ENCODE measurements at regions not wholly inside any gene's neighbourhood (a gene's known extent, or its start where the extent isn't known, plus 50 kb on each side); places are given as distances from the start of the nearest gene placed in this dataset.

DNA sequence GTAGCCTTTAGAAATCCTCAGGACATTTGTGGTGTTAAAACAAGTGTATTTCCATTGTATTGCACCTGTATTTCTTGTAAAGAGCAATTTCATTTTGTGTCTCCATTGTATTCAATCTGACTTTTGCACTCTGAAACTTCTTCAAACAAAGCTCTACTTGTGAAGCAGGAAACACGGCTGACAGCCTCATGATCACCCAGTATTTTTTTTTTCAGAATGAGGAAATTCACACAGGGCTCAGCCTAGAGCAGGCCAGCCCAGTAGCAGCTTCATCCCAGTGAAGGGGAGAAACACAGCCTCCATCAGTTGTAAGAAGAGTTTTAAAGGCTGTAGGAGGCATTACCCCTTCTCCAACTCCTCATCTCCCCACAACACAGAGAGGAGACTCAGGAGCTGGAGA is 175.9 kb upstream of the KLHL29 start:
- no peaks in the 10 kb centered on the region for H3K79me2 ChIP-seq (ENCODE audit: control insufficient read depth, low read length)
- no peak overlapping the region for H3K4me3 ChIP-seq (ENCODE audit: low read length)
- no peaks in the 10 kb centered on the region for H3K27me3 ChIP-seq (ENCODE audit: control insufficient read depth, low read length)
- H3F3A ChIP-seq (ENCODE audit: control insufficient read depth, insufficient read depth): no peaks in the 10 kb centered on the region
- H4K20me1 ChIP-seq (ENCODE audit: control insufficient read depth, insufficient read depth, low read depth, low read length): no peaks in the 10 kb centered on the region
- no peak overlapping the region for H3K27ac ChIP-seq (ENCODE audit: low read depth, low read length)
- no peaks in the 10 kb centered on the region for H3K9me2 ChIP-seq (replicated peaks; ENCODE audit: control insufficient read depth, low read length)
- no peaks in the 10 kb centered on the region for H3K9me3 ChIP-seq (ENCODE audit: control insufficient read depth, insufficient read depth, low read length)
- TF ChIP-seq EZH2phosphoT487 (IDR thresholded peaks at IDR 0.05; ENCODE audit: borderline replicate concordance, low read length): no peak
- TF ChIP-seq, protein P1, sequence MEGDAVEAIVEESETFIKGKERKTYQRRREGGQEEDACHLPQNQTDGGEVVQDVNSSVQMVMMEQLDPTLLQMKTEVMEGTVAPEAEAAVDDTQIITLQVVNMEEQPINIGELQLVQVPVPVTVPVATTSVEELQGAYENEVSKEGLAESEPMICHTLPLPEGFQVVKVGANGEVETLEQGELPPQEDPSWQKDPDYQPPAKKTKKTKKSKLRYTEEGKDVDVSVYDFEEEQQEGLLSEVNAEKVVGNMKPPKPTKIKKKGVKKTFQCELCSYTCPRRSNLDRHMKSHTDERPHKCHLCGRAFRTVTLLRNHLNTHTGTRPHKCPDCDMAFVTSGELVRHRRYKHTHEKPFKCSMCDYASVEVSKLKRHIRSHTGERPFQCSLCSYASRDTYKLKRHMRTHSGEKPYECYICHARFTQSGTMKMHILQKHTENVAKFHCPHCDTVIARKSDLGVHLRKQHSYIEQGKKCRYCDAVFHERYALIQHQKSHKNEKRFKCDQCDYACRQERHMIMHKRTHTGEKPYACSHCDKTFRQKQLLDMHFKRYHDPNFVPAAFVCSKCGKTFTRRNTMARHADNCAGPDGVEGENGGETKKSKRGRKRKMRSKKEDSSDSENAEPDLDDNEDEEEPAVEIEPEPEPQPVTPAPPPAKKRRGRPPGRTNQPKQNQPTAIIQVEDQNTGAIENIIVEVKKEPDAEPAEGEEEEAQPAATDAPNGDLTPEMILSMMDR (IDR thresholded peaks at IDR 0.05; ENCODE audit: low read depth, low read length, poor library complexity, severe bottlenecking): no peak
- H3K4me1 ChIP-seq (ENCODE audit: control insufficient read depth, low read length): no peaks in the 10 kb centered on the region
- no peaks in the 10 kb centered on the region for H3K36me3 ChIP-seq (ENCODE audit: control insufficient read depth, low read length)
- H3K4me2 ChIP-seq (ENCODE audit: low read length): no peak overlapping the region

DNA sequence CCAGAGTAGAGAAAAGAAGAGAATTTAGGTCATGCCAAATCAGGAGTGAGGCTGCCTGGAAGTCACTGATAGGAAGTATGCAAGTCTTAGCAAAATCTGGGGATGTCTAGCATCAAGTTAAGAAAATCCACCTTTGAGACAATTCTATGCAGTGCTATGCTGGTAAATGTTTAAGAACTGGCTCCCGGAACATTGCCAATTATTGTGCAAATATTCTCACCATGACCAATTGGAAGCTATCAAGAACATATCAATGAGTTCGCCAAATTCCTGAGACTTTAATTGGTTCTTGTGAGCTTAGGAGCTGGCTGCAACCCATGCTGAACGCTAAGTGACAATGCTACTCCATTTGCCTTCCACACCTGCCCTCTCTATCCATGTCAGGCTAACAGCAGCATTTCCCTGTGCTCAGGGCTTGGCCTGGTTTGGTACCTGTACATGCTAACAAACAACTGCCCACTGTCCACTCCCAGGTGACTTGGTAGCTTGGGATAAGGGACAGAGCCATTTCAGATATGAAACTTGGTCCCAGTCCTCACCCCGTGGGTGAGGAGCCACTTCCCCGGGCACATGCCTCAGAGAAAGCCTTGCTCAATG is 172.9 kb upstream of the KLHL29 start:
- TF ChIP-seq EZH2phosphoT487 (IDR thresholded peaks at IDR 0.05; ENCODE audit: borderline replicate concordance, low read length): no peak
- TF ChIP-seq, protein P1 (IDR thresholded peaks at IDR 0.05; ENCODE audit: low read depth, low read length, poor library complexity, severe bottlenecking): no peak
- H3K27ac ChIP-seq (ENCODE audit: low read depth, low read length): no peak overlapping the region
- no peak overlapping the region for H3K4me3 ChIP-seq (ENCODE audit: low read length)
- H3F3A ChIP-seq (ENCODE audit: control insufficient read depth, insufficient read depth): no peaks in the 10 kb centered on the region
- H3K36me3 ChIP-seq (ENCODE audit: control insufficient read depth, low read length): no peaks in the 10 kb centered on the region
- H3K4me1 ChIP-seq (ENCODE audit: control insufficient read depth, low read length): no peaks in the 10 kb centered on the region
- no peaks in the 10 kb centered on the region for H3K27me3 ChIP-seq (ENCODE audit: control insufficient read depth, low read length)
- no peaks in the 10 kb centered on the region for H4K20me1 ChIP-seq (ENCODE audit: control insufficient read depth, insufficient read depth, low read depth, low read length)
- no peaks in the 10 kb centered on the region for H3K9me3 ChIP-seq (ENCODE audit: control insufficient read depth, insufficient read depth, low read length)
- H3K79me2 ChIP-seq (ENCODE audit: control insufficient read depth, low read length): no peaks in the 10 kb centered on the region
- H3K9me2 ChIP-seq (replicated peaks; ENCODE audit: control insufficient read depth, low read length): no peaks in the 10 kb centered on the region
- no peak overlapping the region for H3K4me2 ChIP-seq (ENCODE audit: low read length)

DNA sequence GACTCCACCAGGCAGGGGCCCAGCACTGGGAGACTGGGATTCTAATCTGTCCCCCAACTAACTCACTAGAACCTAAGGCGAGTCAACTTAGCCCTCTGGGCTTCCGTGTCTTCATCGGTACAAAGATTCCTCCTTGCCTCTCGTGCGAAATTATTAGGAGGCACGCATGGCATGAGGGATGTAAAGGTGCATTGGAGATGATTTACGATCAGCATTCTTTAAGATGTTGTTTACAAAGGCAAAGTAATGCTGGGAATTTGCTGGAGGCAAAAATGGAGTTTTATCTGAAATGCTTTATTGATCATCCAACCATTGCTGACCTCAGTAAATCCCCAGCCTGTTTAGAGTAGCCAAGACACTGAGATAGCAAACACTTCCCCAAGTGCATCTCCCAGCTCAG is 171.8 kb upstream of the KLHL29 start:
- no peaks in the 10 kb centered on the region for H3F3A ChIP-seq (ENCODE audit: control insufficient read depth, insufficient read depth)
- H3K27ac ChIP-seq (ENCODE audit: low read depth, low read length): no peak overlapping the region
- no peaks in the 10 kb centered on the region for H3K79me2 ChIP-seq (ENCODE audit: control insufficient read depth, low read length)
- H3K4me2 ChIP-seq (ENCODE audit: low read length): no peak overlapping the region
- no peak overlapping the region for H3K4me3 ChIP-seq (ENCODE audit: low read length)
- H3K27me3 ChIP-seq (ENCODE audit: control insufficient read depth, low read length): no peaks in the 10 kb centered on the region
- H3K9me2 ChIP-seq (replicated peaks; ENCODE audit: control insufficient read depth, low read length): no peaks in the 10 kb centered on the region
- no peaks in the 10 kb centered on the region for H3K9me3 ChIP-seq (ENCODE audit: control insufficient read depth, insufficient read depth, low read length)
- no peaks in the 10 kb centered on the region for H3K36me3 ChIP-seq (ENCODE audit: control insufficient read depth, low read length)
- no peaks in the 10 kb centered on the region for H4K20me1 ChIP-seq (ENCODE audit: control insufficient read depth, insufficient read depth, low read depth, low read length)
- TF ChIP-seq, protein P1 (IDR thresholded peaks at IDR 0.05; ENCODE audit: low read depth, low read length, poor library complexity, severe bottlenecking): no peak
- TF ChIP-seq EZH2phosphoT487 (IDR thresholded peaks at IDR 0.05; ENCODE audit: borderline replicate concordance, low read length): no peak
- no peaks in the 10 kb centered on the region for H3K4me1 ChIP-seq (ENCODE audit: control insufficient read depth, low read length)
